WTC11 (cell line): ENCODE measurements at regions not wholly inside any gene's neighbourhood (a gene's known extent, or its start where the extent isn't known, plus 50 kb on each side); places are given as distances from the start of the nearest gene placed in this dataset.

ENCODE experiments used
- ATAC-seq: fragments of 200-7000 bp; cut with Tn5 transposase; 2 replicates; pipeline ENCODE4 v1.10.0; 2021; ENCODE audit warnings: mild to moderate bottlenecking, moderate library complexity
- CTCF ChIA-PET: fragments of 300-600 bp; sonication (Branson Sonifier 250); formaldehyde crosslinking; loops from one replicate; lab custom pipeline; 2021; ENCODE audit warnings: antibody characterized with exemption; lab: Charles Lee
- POLR2A ChIA-PET: fragments of 350-600 bp; sonication (Branson Sonifier 250); formaldehyde crosslinking; loops from one replicate; lab custom pipeline; 2021; ENCODE audit warnings: antibody characterized with exemption; lab: Charles Lee
- DNase-seq: peaks from one replicate; pipeline ENCODE4 v3.0.0; 2021; ENCODE audit warnings: low spot score
- H3K27ac Mint-ChIP-seq: 2 replicates; pipeline ENCODE4 v1.8.0; 2021; ENCODE audit warnings: mixed read lengths
- H3K27me3 Mint-ChIP-seq: 2 replicates; pipeline ENCODE4 v1.8.0; 2021; ENCODE audit warnings: low read depth, mild to moderate bottlenecking, moderate library complexity, mixed read lengths
- H3K36me3 Mint-ChIP-seq: 2 replicates; pipeline ENCODE4 v1.8.0; 2021; ENCODE audit warnings: mixed read lengths
- H3K4me1 Mint-ChIP-seq: 2 replicates; pipeline ENCODE4 v1.8.0; 2022; ENCODE audit warnings: mixed read lengths
- H3K4me3 Mint-ChIP-seq: 2 replicates; pipeline ENCODE4 v1.8.0; 2021; ENCODE audit warnings: mild to moderate bottlenecking, moderate library complexity, mixed read lengths
- H3K9me3 Mint-ChIP-seq: 2 replicates; pipeline ENCODE4 v1.8.0; 2021; ENCODE audit warnings: mixed read lengths
- CBFB ChIP-seq: sonication (generic); formaldehyde crosslinking; IDR thresholded peaks from 2 replicates; pipeline ENCODE4 v1.8.1; 2022; ENCODE audit warnings: mild to moderate bottlenecking, low read depth, missing genetic modification reagents
- ETV6 ChIP-seq: sonication (generic); formaldehyde crosslinking; IDR thresholded peaks from 2 replicates; pipeline ENCODE4 v1.8.1; 2022; ENCODE audit warnings: mild to moderate bottlenecking, missing genetic modification reagents
- FOXK1 ChIP-seq: sonication (generic); formaldehyde crosslinking; IDR thresholded peaks from 2 replicates; pipeline ENCODE4 v1.8.0; 2022; ENCODE audit warnings: mild to moderate bottlenecking, moderate library complexity, missing genetic modification reagents
- GABPB1 ChIP-seq: sonication (generic); formaldehyde crosslinking; IDR thresholded peaks from 2 replicates; pipeline ENCODE4 v1.8.1; 2023; ENCODE audit warnings: mild to moderate bottlenecking, missing genetic modification reagents
- JUN ChIP-seq: sonication (generic); formaldehyde crosslinking; IDR thresholded peaks from 2 replicates; pipeline ENCODE4 v1.8.0; 2023; ENCODE audit warnings: mild to moderate bottlenecking, missing genetic modification reagents
- KAT7 ChIP-seq: sonication (generic); formaldehyde crosslinking; IDR thresholded peaks from 2 replicates; pipeline ENCODE4 v1.8.1; 2023; ENCODE audit warnings: missing genetic modification reagents, mild to moderate bottlenecking, borderline replicate concordance
- NFE2L1 ChIP-seq: sonication (generic); formaldehyde crosslinking; IDR thresholded peaks from 2 replicates; pipeline ENCODE4 v1.8.1; 2023; ENCODE audit warnings: missing genetic modification reagents
- NR1H2 ChIP-seq: sonication (generic); formaldehyde crosslinking; IDR thresholded peaks from 2 replicates; pipeline ENCODE4 v1.9.0; 2021; ENCODE audit warnings: mild to moderate bottlenecking, moderate library complexity, missing genetic modification reagents
- OVOL2 ChIP-seq: fragments of 250-450 bp; sonication (Bioruptor Pico); IDR thresholded peaks from 2 replicates; pipeline ENCODE4 v1.9.0; 2021; ENCODE audit warnings: mild to moderate bottlenecking, borderline replicate concordance
- RELA ChIP-seq: sonication (generic); formaldehyde crosslinking; IDR thresholded peaks from 2 replicates; pipeline ENCODE4 v1.8.1; 2022; ENCODE audit warnings: missing genetic modification reagents, mild to moderate bottlenecking, borderline replicate concordance
- SMAD3 ChIP-seq: sonication (generic); formaldehyde crosslinking; IDR thresholded peaks from 2 replicates; pipeline ENCODE4 v1.8.0; 2022; ENCODE audit warnings: missing genetic modification reagents, mild to moderate bottlenecking, borderline replicate concordance
- SMAD4 ChIP-seq: sonication (generic); formaldehyde crosslinking; IDR thresholded peaks from 2 replicates; pipeline ENCODE4 v1.8.0; 2022; ENCODE audit warnings: mild to moderate bottlenecking, missing genetic modification reagents
- TCF7 ChIP-seq: sonication (generic); formaldehyde crosslinking; IDR thresholded peaks from 2 replicates; pipeline ENCODE4 v1.8.0; 2022; ENCODE audit warnings: mild to moderate bottlenecking, low read depth, missing genetic modification reagents, moderate library complexity
- ZBTB21 ChIP-seq: sonication (generic); formaldehyde crosslinking; IDR thresholded peaks from 2 replicates; pipeline ENCODE4 v1.8.1; 2023; ENCODE audit warnings: mild to moderate bottlenecking, missing genetic modification reagents, borderline replicate concordance
- ZNF263 ChIP-seq: sonication (generic); formaldehyde crosslinking; IDR thresholded peaks from 2 replicates; pipeline ENCODE4 v1.8.1; 2022; ENCODE audit warnings: low read depth, mild to moderate bottlenecking, moderate library complexity, missing genetic modification reagents
- ZNF416 ChIP-seq: fragments of 250-450 bp; sonication (Bioruptor Pico); IDR thresholded peaks from 2 replicates; pipeline ENCODE4 v1.9.0; 2021; ENCODE audit warnings: mild to moderate bottlenecking, inconsistent platforms
- ZNF423 ChIP-seq: fragments of 250-450 bp; sonication (Bioruptor Pico); IDR thresholded peaks from 2 replicates; pipeline ENCODE4 v2.1.2; 2022; ENCODE audit warnings: mild to moderate bottlenecking, moderate library complexity
- TF ChIP-seq, protein P1 (sequence below): sonication (generic); formaldehyde crosslinking; IDR thresholded peaks from 2 replicates; pipeline ENCODE4 v1.8.0; 2022; ENCODE audit warnings: missing genetic modification reagents
- TF ChIP-seq, protein P2 (sequence below): fragments of 250-450 bp; sonication (Bioruptor Pico); IDR thresholded peaks from 2 replicates; pipeline ENCODE4 v1.8.0; 2021; ENCODE audit warnings: mild to moderate bottlenecking
- TF ChIP-seq, protein P3 (sequence below): sonication (generic); formaldehyde crosslinking; IDR thresholded peaks from 2 replicates; pipeline ENCODE4 v1.8.1; 2022; ENCODE audit warnings: low read depth, mild to moderate bottlenecking, moderate library complexity, missing genetic modification reagents, borderline replicate concordance
- TF ChIP-seq, protein P4 (sequence below): fragments of 250-450 bp; sonication (Bioruptor Pico); conservative IDR thresholded peaks from 2 replicates; pipeline ENCODE4 v1.9.0; 2021; ENCODE audit warnings: mild to moderate bottlenecking
- TF ChIP-seq, protein P5 (sequence below): fragments of 250-450 bp; sonication (Bioruptor Pico); IDR thresholded peaks from 2 replicates; pipeline ENCODE4 v1.9.0; 2021; ENCODE audit warnings: mild to moderate bottlenecking

DNA sequence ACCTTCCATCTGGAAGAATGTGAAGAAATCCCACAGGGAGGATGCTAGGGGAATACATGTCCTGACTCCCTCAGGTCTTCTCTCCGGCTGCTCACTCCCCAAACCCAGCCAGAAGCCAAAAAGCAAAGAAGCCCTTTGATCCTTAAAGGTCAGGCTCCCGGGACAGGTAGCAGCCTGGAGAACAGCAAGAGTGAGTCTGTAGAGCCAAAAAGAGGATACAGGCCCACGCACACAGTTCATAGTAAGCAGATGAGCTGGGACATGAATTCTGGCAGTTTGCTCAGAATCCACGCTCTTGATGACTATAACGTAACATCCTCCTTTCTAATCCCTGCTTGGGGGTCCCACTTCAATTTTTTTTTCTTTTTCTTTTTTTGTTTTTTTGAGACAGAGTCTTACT is 72.0 kb upstream of the SLC44A1 start:
- Mint-ChIP-seq H3K4me3 (no peak overlapping the region), H3K4me1 (peaks cover 48% of the 10 kb centered on the region), H3K9me3 (peaks cover 4% of the 10 kb centered on the region), H3K27ac (no peak overlapping the region), H3K27me3 (no peaks in the 10 kb centered on the region), H3K36me3 (no peaks in the 10 kb centered on the region)
- no peak for TF ChIP-seq SMAD3 (CRISPR knock-in tag)
- no peak for TF ChIP-seq JUN (CRISPR knock-in tag)
- no peak for TF ChIP-seq TCF7 (CRISPR knock-in tag)
- ChIA-PET CTCF (interaction anchor here (0.6 to 1.6 kb wide), 4 partner anchors 9 to 309 kb away, joined by 3 to 5 read pairs (median 4); partner anchors contain the start of gene SLC44A1), POLR2A (interaction anchor here (1.1 kb wide), 1 partner anchor 73 kb away, joined by 4 read pairs; no protein-coding TSS in a partner anchor)
- ATAC-seq (no peak), DNase-seq (no peak)

DNA sequence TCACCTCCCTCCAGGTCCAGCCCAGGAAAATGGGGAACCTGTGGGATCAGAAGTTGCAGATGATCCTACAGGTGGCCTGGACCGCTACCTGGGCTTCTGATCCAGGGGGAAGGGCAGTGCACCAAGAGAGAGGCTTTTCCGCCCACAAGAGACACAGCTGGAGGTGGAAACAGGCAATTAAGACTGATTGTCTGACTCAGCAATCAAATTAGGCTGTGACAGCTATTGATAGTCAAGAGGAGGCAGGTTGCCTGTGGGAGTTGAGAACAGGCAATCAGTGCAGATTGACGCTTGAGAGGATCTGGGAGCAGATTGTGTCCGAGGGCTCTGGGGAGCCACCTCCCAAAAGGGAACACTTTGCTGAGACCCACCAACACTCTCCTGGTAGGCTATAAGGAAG is 71.1 kb upstream of the SLC44A1 start:
- CTCF ChIA-PET = interaction anchor here (1.1 to 1.6 kb wide), 2 partner anchors 10 to 310 kb away, joined by 3 read pairs; no protein-coding TSS in a partner anchor
- peaks cover 48% of the 10 kb centered on the region for H3K4me1 Mint-ChIP-seq
- no peaks in the 10 kb centered on the region for H3K27me3 Mint-ChIP-seq
- ATAC-seq = peak; percentile 84
- no peak overlapping the region for H3K27ac Mint-ChIP-seq
- H3K4me3 Mint-ChIP-seq = no peak overlapping the region
- no peaks in the 10 kb centered on the region for H3K36me3 Mint-ChIP-seq
- POLR2A ChIA-PET = no interaction called here
- TF ChIP-seq ETV6 = peak; percentile 77; the same call in 1 of the 2 replicates
- TF ChIP-seq CBFB (CRISPR knock-in tag) = 0 out of 2 replicates have a peak, but pooled peaks have one; percentile 70
- peak; percentile 63; the same call in 1 of the 2 replicates for TF ChIP-seq NFE2L1
- TF ChIP-seq ZNF263 = no peak
- TF ChIP-seq ZNF423 (CRISPR knock-in tag) = 0 out of 2 replicates have a peak, but pooled peaks have one; percentile 27
- 0 out of 2 replicates have a peak, but pooled peaks have one; percentile 25 for TF ChIP-seq ZBTB21 (CRISPR knock-in tag)
- TF ChIP-seq GABPB1 = no peak
- TF ChIP-seq SMAD3 (CRISPR knock-in tag) = 0 out of 2 replicates have a peak, but pooled peaks have one; percentile 32
- TF ChIP-seq FOXK1 (CRISPR knock-in tag) = peak; percentile 46; the same call in 1 of the 2 replicates
- TF ChIP-seq KAT7 (CRISPR knock-in tag) = peak; percentile 46; the same call in 1 of the 2 replicates
- TF ChIP-seq NR1H2 = no peak
- TF ChIP-seq ZNF416 = no peak
- TF ChIP-seq, all 79 proteins: peak for 8
- DNase-seq = peak; percentile 24
- H3K9me3 Mint-ChIP-seq = no peaks in the 10 kb centered on the region

DNA sequence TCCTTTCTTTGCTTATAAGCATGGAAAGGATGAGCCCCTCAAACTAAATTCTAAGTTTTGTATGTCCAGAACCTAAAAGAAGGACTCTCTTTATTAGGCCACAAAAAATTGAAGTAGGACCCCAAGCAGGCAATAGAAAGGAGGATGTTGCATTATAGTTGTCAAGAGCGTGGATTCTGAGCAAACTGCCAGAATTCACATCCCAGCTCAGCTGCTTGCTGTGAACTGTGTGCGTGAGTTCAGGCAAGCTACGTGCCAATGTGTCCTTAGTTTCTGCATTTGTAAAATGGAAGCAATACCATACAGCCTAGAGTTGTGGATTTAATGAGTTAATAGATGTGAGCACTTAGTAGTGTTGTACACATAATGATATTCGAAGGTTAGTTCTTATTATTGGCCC is 70.6 kb upstream of the SLC44A1 start:
- Mint-ChIP-seq H3K4me1 (peaks cover 45% of the 10 kb centered on the region), H3K9me3 (no peaks in the 10 kb centered on the region), H3K27ac (no peak overlapping the region), H3K36me3 (no peaks in the 10 kb centered on the region), H3K27me3 (no peaks in the 10 kb centered on the region), H3K4me3 (no peak overlapping the region)
- no peak for ATAC-seq
- DNase-seq = no peak
- CTCF ChIA-PET = interaction anchor here (1.1 to 1.6 kb wide), 2 partner anchors 9 to 310 kb away, joined by 3 read pairs; no protein-coding TSS in a partner anchor
- POLR2A ChIA-PET = no interaction called here
- TF ChIP-seq, protein P1, sequence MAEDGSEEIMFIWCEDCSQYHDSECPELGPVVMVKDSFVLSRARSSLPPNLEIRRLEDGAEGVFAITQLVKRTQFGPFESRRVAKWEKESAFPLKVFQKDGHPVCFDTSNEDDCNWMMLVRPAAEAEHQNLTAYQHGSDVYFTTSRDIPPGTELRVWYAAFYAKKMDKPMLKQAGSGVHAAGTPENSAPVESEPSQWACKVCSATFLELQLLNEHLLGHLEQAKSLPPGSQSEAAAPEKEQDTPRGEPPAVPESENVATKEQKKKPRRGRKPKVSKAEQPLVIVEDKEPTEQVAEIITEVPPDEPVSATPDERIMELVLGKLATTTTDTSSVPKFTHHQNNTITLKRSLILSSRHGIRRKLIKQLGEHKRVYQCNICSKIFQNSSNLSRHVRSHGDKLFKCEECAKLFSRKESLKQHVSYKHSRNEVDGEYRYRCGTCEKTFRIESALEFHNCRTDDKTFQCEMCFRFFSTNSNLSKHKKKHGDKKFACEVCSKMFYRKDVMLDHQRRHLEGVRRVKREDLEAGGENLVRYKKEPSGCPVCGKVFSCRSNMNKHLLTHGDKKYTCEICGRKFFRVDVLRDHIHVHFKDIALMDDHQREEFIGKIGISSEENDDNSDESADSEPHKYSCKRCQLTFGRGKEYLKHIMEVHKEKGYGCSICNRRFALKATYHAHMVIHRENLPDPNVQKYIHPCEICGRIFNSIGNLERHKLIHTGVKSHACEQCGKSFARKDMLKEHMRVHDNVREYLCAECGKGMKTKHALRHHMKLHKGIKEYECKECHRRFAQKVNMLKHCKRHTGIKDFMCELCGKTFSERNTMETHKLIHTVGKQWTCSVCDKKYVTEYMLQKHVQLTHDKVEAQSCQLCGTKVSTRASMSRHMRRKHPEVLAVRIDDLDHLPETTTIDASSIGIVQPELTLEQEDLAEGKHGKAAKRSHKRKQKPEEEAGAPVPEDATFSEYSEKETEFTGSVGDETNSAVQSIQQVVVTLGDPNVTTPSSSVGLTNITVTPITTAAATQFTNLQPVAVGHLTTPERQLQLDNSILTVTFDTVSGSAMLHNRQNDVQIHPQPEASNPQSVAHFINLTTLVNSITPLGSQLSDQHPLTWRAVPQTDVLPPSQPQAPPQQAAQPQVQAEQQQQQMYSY (CRISPR knock-in tag) = no peak
- TF ChIP-seq, protein P2, sequence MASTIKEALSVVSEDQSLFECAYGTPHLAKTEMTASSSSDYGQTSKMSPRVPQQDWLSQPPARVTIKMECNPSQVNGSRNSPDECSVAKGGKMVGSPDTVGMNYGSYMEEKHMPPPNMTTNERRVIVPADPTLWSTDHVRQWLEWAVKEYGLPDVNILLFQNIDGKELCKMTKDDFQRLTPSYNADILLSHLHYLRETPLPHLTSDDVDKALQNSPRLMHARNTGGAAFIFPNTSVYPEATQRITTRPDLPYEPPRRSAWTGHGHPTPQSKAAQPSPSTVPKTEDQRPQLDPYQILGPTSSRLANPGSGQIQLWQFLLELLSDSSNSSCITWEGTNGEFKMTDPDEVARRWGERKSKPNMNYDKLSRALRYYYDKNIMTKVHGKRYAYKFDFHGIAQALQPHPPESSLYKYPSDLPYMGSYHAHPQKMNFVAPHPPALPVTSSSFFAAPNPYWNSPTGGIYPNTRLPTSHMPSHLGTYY (CRISPR knock-in tag) = no peak
- TF ChIP-seq ETV6 = no peak
- TF ChIP-seq, protein P3, sequence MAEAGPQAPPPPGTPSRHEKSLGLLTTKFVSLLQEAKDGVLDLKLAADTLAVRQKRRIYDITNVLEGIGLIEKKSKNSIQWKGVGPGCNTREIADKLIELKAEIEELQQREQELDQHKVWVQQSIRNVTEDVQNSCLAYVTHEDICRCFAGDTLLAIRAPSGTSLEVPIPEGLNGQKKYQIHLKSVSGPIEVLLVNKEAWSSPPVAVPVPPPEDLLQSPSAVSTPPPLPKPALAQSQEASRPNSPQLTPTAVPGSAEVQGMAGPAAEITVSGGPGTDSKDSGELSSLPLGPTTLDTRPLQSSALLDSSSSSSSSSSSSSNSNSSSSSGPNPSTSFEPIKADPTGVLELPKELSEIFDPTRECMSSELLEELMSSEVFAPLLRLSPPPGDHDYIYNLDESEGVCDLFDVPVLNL (CRISPR knock-in tag) = no peak
- no peak for TF ChIP-seq SMAD4 (CRISPR knock-in tag)
- no peak for TF ChIP-seq ZNF423 (CRISPR knock-in tag)
- no peak for TF ChIP-seq NR1H2
- TF ChIP-seq, protein P4, sequence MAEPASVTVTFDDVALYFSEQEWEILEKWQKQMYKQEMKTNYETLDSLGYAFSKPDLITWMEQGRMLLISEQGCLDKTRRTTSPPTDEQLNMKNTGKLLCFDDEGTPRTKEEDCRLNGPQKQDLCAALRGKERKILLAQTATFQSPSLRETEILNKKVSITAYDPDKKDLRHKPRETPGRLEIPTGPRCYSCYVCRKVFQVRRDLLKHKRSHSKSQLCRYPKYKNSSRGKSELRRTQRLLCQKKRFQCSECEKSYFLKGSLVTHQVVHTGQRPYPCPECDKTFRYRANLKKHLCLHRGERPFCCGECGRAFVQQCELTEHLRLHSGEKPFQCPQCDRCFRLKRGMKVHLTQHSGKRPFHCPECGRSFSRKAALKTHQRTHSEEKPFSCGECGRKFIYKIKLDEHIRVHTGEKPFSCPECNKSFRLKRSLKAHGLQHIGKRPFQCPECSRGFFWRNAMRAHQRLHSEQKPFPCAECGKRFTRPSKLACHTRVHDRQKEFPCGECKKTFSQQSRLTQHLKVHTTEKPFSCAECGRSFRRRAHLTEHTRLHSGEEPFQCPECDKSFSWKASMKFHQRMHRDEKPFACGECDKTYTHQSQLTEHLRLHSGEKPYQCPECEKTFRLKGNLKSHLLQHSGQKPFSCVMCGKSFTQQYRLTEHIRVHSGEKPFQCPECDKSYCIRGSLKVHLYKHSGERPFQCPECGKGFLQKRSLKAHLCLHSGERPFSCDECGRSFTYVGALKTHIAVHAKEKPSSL = no peak
- no peak for TF ChIP-seq RELA (CRISPR knock-in tag)
- TF ChIP-seq, protein P5, sequence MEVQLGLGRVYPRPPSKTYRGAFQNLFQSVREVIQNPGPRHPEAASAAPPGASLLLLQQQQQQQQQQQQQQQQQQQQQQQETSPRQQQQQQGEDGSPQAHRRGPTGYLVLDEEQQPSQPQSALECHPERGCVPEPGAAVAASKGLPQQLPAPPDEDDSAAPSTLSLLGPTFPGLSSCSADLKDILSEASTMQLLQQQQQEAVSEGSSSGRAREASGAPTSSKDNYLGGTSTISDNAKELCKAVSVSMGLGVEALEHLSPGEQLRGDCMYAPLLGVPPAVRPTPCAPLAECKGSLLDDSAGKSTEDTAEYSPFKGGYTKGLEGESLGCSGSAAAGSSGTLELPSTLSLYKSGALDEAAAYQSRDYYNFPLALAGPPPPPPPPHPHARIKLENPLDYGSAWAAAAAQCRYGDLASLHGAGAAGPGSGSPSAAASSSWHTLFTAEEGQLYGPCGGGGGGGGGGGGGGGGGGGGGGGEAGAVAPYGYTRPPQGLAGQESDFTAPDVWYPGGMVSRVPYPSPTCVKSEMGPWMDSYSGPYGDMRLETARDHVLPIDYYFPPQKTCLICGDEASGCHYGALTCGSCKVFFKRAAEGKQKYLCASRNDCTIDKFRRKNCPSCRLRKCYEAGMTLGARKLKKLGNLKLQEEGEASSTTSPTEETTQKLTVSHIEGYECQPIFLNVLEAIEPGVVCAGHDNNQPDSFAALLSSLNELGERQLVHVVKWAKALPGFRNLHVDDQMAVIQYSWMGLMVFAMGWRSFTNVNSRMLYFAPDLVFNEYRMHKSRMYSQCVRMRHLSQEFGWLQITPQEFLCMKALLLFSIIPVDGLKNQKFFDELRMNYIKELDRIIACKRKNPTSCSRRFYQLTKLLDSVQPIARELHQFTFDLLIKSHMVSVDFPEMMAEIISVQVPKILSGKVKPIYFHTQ (CRISPR knock-in tag) = no peak
- no peak for TF ChIP-seq OVOL2 (CRISPR knock-in tag)
